CD4-positive, alpha-beta T cell treated with Interleukin-6 at 100 ng/mL for 8 hours (primary cell): ENCODE measurements at regions not wholly inside any gene's neighbourhood (a gene's known extent, or its start where the extent isn't known, plus 50 kb on each side); places are given as distances from the start of the nearest gene placed in this dataset.
"Not testable (repeated sequence)": the region's sequence is repeated elsewhere in the genome, so short reads cannot be mapped to it uniquely, and the experiment has no call there.

ENCODE experiments used
- DNase-seq: peaks from one replicate; pipeline ENCODE4 v3.0.0-alpha.2; 2020; ENCODE audit warnings: mixed read lengths, low spot score

- no peak for DNase-seq
These were observed 1256.4 kb downstream of the DIAPH3 start for GRCh38 chr13:58907347-58907746.

- no peak for DNase-seq
These were observed 1255.6 kb downstream of the DIAPH3 start for GRCh38 chr13:58908019-58908679.

GRCh38 chr13:58919551-58919950 lies 1244.2 kb downstream of the DIAPH3 start:
- DNase-seq, result no peak

- no peak for DNase-seq
These were observed 1242.6 kb downstream of the DIAPH3 start for GRCh38 chr13:58921129-58921528.

GRCh38 chr13:58926858-58927257 lies 1236.9 kb downstream of the DIAPH3 start:
- DNase-seq, result no peak

- DNase-seq, result no peak
These were observed 1230.3 kb downstream of the DIAPH3 start for GRCh38 chr13:58933475-58933874.

GRCh38 chr13:58935689-58936088 lies 1228.0 kb downstream of the DIAPH3 start:
- DNase-seq, result no peak

- no peak for DNase-seq
These were observed 1217.5 kb downstream of the DIAPH3 start for GRCh38 chr13:58946274-58946673.

GRCh38 chr13:58949646-58950045 lies 1214.1 kb downstream of the DIAPH3 start:
- DNase-seq, result no peak

GRCh38 chr13:58950911-58951310 lies 1212.8 kb downstream of the DIAPH3 start:
- no peak for DNase-seq

GRCh38 chr13:58953638-58954037 lies 1210.1 kb downstream of the DIAPH3 start:
- no peak for DNase-seq

GRCh38 chr13:58955546-58956385 lies 1208.0 kb downstream of the DIAPH3 start:
- DNase-seq, result no peak

- not testable (repeated sequence) for DNase-seq
These were observed 1205.6 kb downstream of the DIAPH3 start for GRCh38 chr13:58958097-58958496.

- DNase-seq, result no peak
These were observed 1202.8 kb downstream of the DIAPH3 start for GRCh38 chr13:58960888-58961287.

GRCh38 chr13:58963321-58963720 lies 1200.4 kb downstream of the DIAPH3 start:
- DNase-seq, result no peak

GRCh38 chr13:58964048-58964447 lies 1199.7 kb downstream of the DIAPH3 start:
- DNase-seq, result no peak

GRCh38 chr13:58977085-58977484 lies 1186.6 kb downstream of the DIAPH3 start:
- DNase-seq, result no peak

- no peak for DNase-seq
These were observed 1185.4 kb downstream of the DIAPH3 start for GRCh38 chr13:58978331-58978730.

- no peak for DNase-seq
These were observed 1183.9 kb downstream of the DIAPH3 start for GRCh38 chr13:58979851-58980250.

- DNase-seq, result no peak
These were observed 1177.9 kb downstream of the DIAPH3 start for GRCh38 chr13:58985845-58986244.

- no peak for DNase-seq
These were observed 1174.2 kb downstream of the DIAPH3 start for GRCh38 chr13:58989556-58989955.

- no peak for DNase-seq
These were observed 1171.8 kb downstream of the DIAPH3 start for GRCh38 chr13:58991826-58992477.

GRCh38 chr13:58992478-58993042 lies 1171.2 kb downstream of the DIAPH3 start:
- no peak for DNase-seq
